Breast epithelium (tissue), 4 donors: ENCODE measurements at regions not wholly inside any gene's neighbourhood (a gene's known extent, or its start where the extent isn't known, plus 50 kb on each side); places are given as distances from the start of the nearest gene placed in this dataset.

ENCODE experiments used
- DNase-seq, 2 donors: peaks; one replicate each; pipeline ENCODE4 v3.0.0-alpha.2; 2019; ENCODE audit warnings: low spot score in 2 of 2
- H3K27ac ChIP-seq, 2 donors: fragments of 200-600 bp; sonication (generic) in 1 of 2; one replicate each; pipeline ENCODE4 v1.5.1; 2016 to 2019; ENCODE audit warnings: mild to moderate bottlenecking in 1 of 2
- H3K27me3 ChIP-seq, 2 donors: fragments of 200-600 bp; sonication (generic) in 1 of 2; one replicate each; pipeline versions ENCODE4 v1.5.1 to v1.6.0; 2017 to 2019; ENCODE audit warnings: control low read depth in 1 of 2, mild to moderate bottlenecking in 1 of 2
- H3K36me3 ChIP-seq: fragments of 200-600 bp; one replicate; pipeline ENCODE4 v1.5.1; 2019
- H3K4me1 ChIP-seq, 2 donors: fragments of 200-600 bp; sonication (generic); one replicate each; pipeline ENCODE4 v1.5.1; 2016 to 2019; ENCODE audit warnings: control low read depth in 1 of 2
- H3K4me3 ChIP-seq, 3 donors: fragments of 200-600 bp; sonication (generic); 1 replicate in 2 of 3; 2 replicates in 1 of 3; pipeline ENCODE4 v1.5.1; 2016 to 2019; ENCODE audit warnings: mild to moderate bottlenecking in 3 of 3, moderate library complexity in 2 of 3
- H3K9me3 ChIP-seq, 2 donors: fragments of 200-600 bp; sonication (generic) in 1 of 2; one replicate each; pipeline ENCODE4 v1.5.1; 2016 to 2019; ENCODE audit warnings: control low read depth in 1 of 2
- CTCF ChIP-seq, 3 donors: fragments of 450-650 bp; IDR thresholded peaks; one replicate each; pipeline ENCODE4 v1.5.1; 2016 to 2017; ENCODE audit warnings: antibody characterized with exemption in 3 of 3, mild to moderate bottlenecking in 3 of 3, moderate library complexity in 3 of 3
- POLR2A ChIP-seq: fragments of 450-650 bp; IDR thresholded peaks from one replicate; pipeline ENCODE4 v1.6.1; 2016; ENCODE audit warnings: antibody characterized with exemption, mild to moderate bottlenecking, moderate library complexity
- POLR2AphosphoS5 ChIP-seq, 3 donors: sonication (generic); formaldehyde crosslinking; IDR thresholded peaks; one replicate each; pipeline ENCODE4 v1.6.1; 2017; ENCODE audit warnings: antibody characterized with exemption in 3 of 3
- intact Hi-C: fragments of 100-400 bp; cut with DNase I; formaldehyde crosslinking; loops from one replicate; pipeline ENCODE4 v1.15.1; 2023; ENCODE audit warnings: low total_unique reads

- H3K4me1 ChIP-seq: no peaks in the 10 kb centered on the region
- no peak overlapping the region for H3K27ac ChIP-seq
- H3K9me3 ChIP-seq: peaks cover 0 to 15% of the 10 kb centered on the region in 2 donors
- TF ChIP-seq POLR2AphosphoS5 (IDR thresholded peaks at IDR 0.05) (no peak), POLR2A (no peak), CTCF (IDR thresholded peaks at IDR 0.05) (no peak)
- no peaks in the 10 kb centered on the region for H3K27me3 ChIP-seq
- DNase-seq: no peak
- intact Hi-C loops: no loop called here
- H3K4me3 ChIP-seq: no peak overlapping the region
- no peaks in the 10 kb centered on the region for H3K36me3 ChIP-seq
Observed at GRCh38 chr1:67991546-67991945, 58.9 kb downstream of the DIRAS3 start.

GRCh38 chr1:67988066-67988465 lies 62.4 kb downstream of the DIRAS3 start:
- Histone ChIP-seq H3K4me3 (no peak overlapping the region), H3K36me3 (no peaks in the 10 kb centered on the region), H3K27me3 (no peaks in the 10 kb centered on the region), H3K27ac (no peak overlapping the region), H3K4me1 (no peaks in the 10 kb centered on the region), H3K9me3 (no peaks in the 10 kb centered on the region)
- no peak for TF ChIP-seq POLR2AphosphoS5 (IDR thresholded peaks at IDR 0.05)
- no peak for TF ChIP-seq CTCF (IDR thresholded peaks at IDR 0.05)
- TF ChIP-seq POLR2A: no peak
- intact Hi-C loops: no loop called here
- no peak for DNase-seq

GRCh38 chr1:67987046-67987799 lies 63.2 kb downstream of the DIRAS3 start:
- no peaks in the 10 kb centered on the region for H3K4me1 ChIP-seq
- intact Hi-C loops: no loop called here
- no peaks in the 10 kb centered on the region for H3K9me3 ChIP-seq
- no peak overlapping the region for H3K4me3 ChIP-seq
- TF ChIP-seq POLR2A (no peak), CTCF (IDR thresholded peaks at IDR 0.05) (no peak), POLR2AphosphoS5 (IDR thresholded peaks at IDR 0.05) (no peak)
- H3K36me3 ChIP-seq: no peaks in the 10 kb centered on the region
- DNase-seq: no peak
- no peaks in the 10 kb centered on the region for H3K27me3 ChIP-seq
- peak overlapping the region in 1 of 2 donors; percentile 7 for H3K27ac ChIP-seq

DNA sequence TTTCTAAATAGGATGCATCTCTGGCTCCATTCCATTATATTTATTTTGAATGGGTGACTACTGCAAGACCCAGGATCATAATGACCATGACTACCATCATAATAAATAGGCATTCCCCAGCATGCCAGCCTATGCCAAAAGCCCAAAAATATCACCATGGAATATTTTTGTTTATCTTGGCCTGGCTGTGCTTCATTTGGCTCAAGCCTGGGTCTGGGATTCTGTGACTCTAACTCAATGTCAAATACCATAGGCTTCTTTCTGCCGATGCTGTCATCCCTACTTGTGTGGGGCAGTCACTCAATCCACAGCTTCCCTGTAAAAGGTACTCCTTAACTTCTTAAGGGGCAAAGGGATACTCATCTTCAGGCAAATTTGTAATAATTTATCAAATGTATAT lies 66.6 kb downstream of the DIRAS3 start:
- Histone ChIP-seq H3K4me1 (no peaks in the 10 kb centered on the region), H3K27me3 (no peaks in the 10 kb centered on the region), H3K27ac (no peak overlapping the region), H3K9me3 (no peaks in the 10 kb centered on the region), H3K4me3 (no peak overlapping the region), H3K36me3 (no peaks in the 10 kb centered on the region)
- no peak for DNase-seq
- intact Hi-C loops: loop anchor here (5.0 kb wide), 1 partner anchor 603 kb away; no protein-coding TSS in a partner anchor
- TF ChIP-seq POLR2AphosphoS5 (IDR thresholded peaks at IDR 0.05): no peak
- no peak for TF ChIP-seq CTCF (IDR thresholded peaks at IDR 0.05)
- no peak for TF ChIP-seq POLR2A

GRCh38 chr1:67980028-67980427 lies 70.4 kb downstream of the DIRAS3 start:
- intact Hi-C loops: loop anchor here (5.0 kb wide), 1 partner anchor 607 kb away; no protein-coding TSS in a partner anchor

More at GRCh38 chr1:67980028-67980427, 70.4 kb downstream of the DIRAS3 start:
- H3K9me3 ChIP-seq: no peaks in the 10 kb centered on the region
- H3K27ac ChIP-seq: no peak overlapping the region
- DNase-seq: no peak
- no peaks in the 10 kb centered on the region for H3K36me3 ChIP-seq
- no peak for TF ChIP-seq POLR2AphosphoS5 (IDR thresholded peaks at IDR 0.05)
- TF ChIP-seq CTCF (IDR thresholded peaks at IDR 0.05): no peak
- TF ChIP-seq POLR2A: no peak
- H3K27me3 ChIP-seq: no peaks in the 10 kb centered on the region
- H3K4me3 ChIP-seq: no peak overlapping the region
- no peaks in the 10 kb centered on the region for H3K4me1 ChIP-seq
